Muscle of leg (tissue), 3 donors: ENCODE measurements at regions not wholly inside any gene's neighbourhood (a gene's known extent, or its start where the extent isn't known, plus 50 kb on each side); places are given as distances from the start of the nearest gene placed in this dataset.

Source experiments
- DNase-seq: peaks from one replicate; pipeline ENCODE4 v3.0.0; 2013
- H3K27ac ChIP-seq: one replicate; pipeline ENCODE4 v1.5.1; 2013; ENCODE audit warnings: mild to moderate bottlenecking, low read length, control low read depth
- H3K27me3 ChIP-seq: one replicate; pipeline ENCODE4 v1.6.1; 2013; ENCODE audit warnings: low read length; ENCODE audit not compliant: control insufficient read depth, insufficient read depth
- H3K36me3 ChIP-seq: one replicate; pipeline ENCODE4 v1.6.1; 2013; ENCODE audit warnings: low read length; ENCODE audit not compliant: control insufficient read depth, insufficient read depth
- H3K4me1 ChIP-seq: one replicate; pipeline ENCODE4 v1.6.1; 2013; ENCODE audit warnings: low read length; ENCODE audit not compliant: control insufficient read depth, insufficient read depth
- H3K4me3 ChIP-seq: one replicate; pipeline ENCODE4 v1.5.1; 2013; ENCODE audit warnings: low read length, control low read depth
- H3K9me3 ChIP-seq: replicated peaks from 2 replicates; pipeline ENCODE4 v1.6.1; 2013; ENCODE audit warnings: low read depth, low read length; ENCODE audit not compliant: control insufficient read depth
- whole genome bisulfite sequencing: methylation state at CpG from one replicate; pipeline ENCODE4 v1.1.5; 2013; ENCODE audit warnings: missing lambda C conversion rate; ENCODE audit not compliant: insufficient coverage; 5-methylcytosine and 5-hydroxymethylcytosine counted together

GRCh38 chr12:126601184-126602170 is 1536.2 kb downstream of the AACS start:
- WGBS = 73% methylated on average over 3 of the region's 5 CpGs
- Histone ChIP-seq H3K27me3 (no peaks in the 10 kb centered on the region), H3K4me1 (no peaks in the 10 kb centered on the region), H3K9me3 (no peaks in the 10 kb centered on the region), H3K27ac (no peak overlapping the region), H3K36me3 (no peaks in the 10 kb centered on the region), H3K4me3 (no peak overlapping the region)
- no peak for DNase-seq

- H3K27me3 ChIP-seq = no peaks in the 10 kb centered on the region
- no peak overlapping the region for H3K27ac ChIP-seq
- H3K9me3 ChIP-seq = no peaks in the 10 kb centered on the region
- H3K36me3 ChIP-seq = no peaks in the 10 kb centered on the region
- H3K4me1 ChIP-seq = no peaks in the 10 kb centered on the region
- no CpG with 5 or more reads among the region's 7 CpGs for WGBS
- H3K4me3 ChIP-seq = no peak overlapping the region
- DNase-seq = no peak
These were observed 1537.4 kb downstream of the AACS start for GRCh38 chr12:126602612-126603011.

GRCh38 chr12:126607157-126607556 is 1541.9 kb downstream of the AACS start:
- no peak for DNase-seq
- Histone ChIP-seq H3K27me3 (no peaks in the 10 kb centered on the region), H3K9me3 (peaks cover 2% of the 10 kb centered on the region), H3K4me1 (no peaks in the 10 kb centered on the region), H3K4me3 (no peak overlapping the region), H3K36me3 (no peaks in the 10 kb centered on the region), H3K27ac (no peak overlapping the region)
- whole genome bisulfite sequencing = no CpG with 5 or more reads among the region's 1 CpG

- Histone ChIP-seq H3K36me3 (no peaks in the 10 kb centered on the region), H3K4me3 (no peak overlapping the region), H3K4me1 (no peaks in the 10 kb centered on the region), H3K27ac (no peak overlapping the region), H3K9me3 (peaks cover 4% of the 10 kb centered on the region), H3K27me3 (no peaks in the 10 kb centered on the region)
- WGBS = no CpG with 5 or more reads among the region's 1 CpG
- DNase-seq = no peak
These were observed 1542.6 kb downstream of the AACS start for GRCh38 chr12:126607867-126608266.

- no CpG with 5 or more reads among the region's 2 CpGs for WGBS
These were observed 1543.5 kb downstream of the AACS start for GRCh38 chr12:126608607-126609175.

GRCh38 chr12:126616441-126616840 is 1551.2 kb downstream of the AACS start:
- Histone ChIP-seq H3K9me3 (peaks cover 21% of the 10 kb centered on the region), H3K27ac (no peak overlapping the region), H3K27me3 (no peaks in the 10 kb centered on the region), H3K4me3 (no peak overlapping the region), H3K4me1 (no peaks in the 10 kb centered on the region), H3K36me3 (no peaks in the 10 kb centered on the region)
- no peak for DNase-seq
- WGBS = 91% methylated on average over 16 of the region's 16 CpGs

More at GRCh38 chr12:126608607-126609175, 1543.5 kb downstream of the AACS start:
- H3K27ac ChIP-seq = no peak overlapping the region
- peaks cover 7% of the 10 kb centered on the region for H3K9me3 ChIP-seq
- H3K36me3 ChIP-seq = no peaks in the 10 kb centered on the region
- H3K4me1 ChIP-seq = no peaks in the 10 kb centered on the region
- no peak overlapping the region for H3K4me3 ChIP-seq
- peak; percentile 7 for DNase-seq
- H3K27me3 ChIP-seq = no peaks in the 10 kb centered on the region

GRCh38 chr12:126617312-126617711 is 1552.1 kb downstream of the AACS start:
- WGBS = 90% methylated on average over 4 of the region's 5 CpGs
- peaks cover 21% of the 10 kb centered on the region for H3K9me3 ChIP-seq
- H3K27me3 ChIP-seq = no peaks in the 10 kb centered on the region
- no peak for DNase-seq
- H3K27ac ChIP-seq = no peak overlapping the region
- H3K4me3 ChIP-seq = no peak overlapping the region
- no peaks in the 10 kb centered on the region for H3K36me3 ChIP-seq
- no peaks in the 10 kb centered on the region for H3K4me1 ChIP-seq

- Histone ChIP-seq H3K27me3 (no peaks in the 10 kb centered on the region), H3K4me3 (no peak overlapping the region), H3K9me3 (no peaks in the 10 kb centered on the region), H3K27ac (no peak overlapping the region), H3K36me3 (no peaks in the 10 kb centered on the region), H3K4me1 (no peaks in the 10 kb centered on the region)
- no CpG with 5 or more reads among the region's 4 CpGs for WGBS
- DNase-seq = no peak
These were observed 1562.4 kb downstream of the AACS start for GRCh38 chr12:126627596-126627995.

GRCh38 chr12:126636821-126637220 is 1571.6 kb downstream of the AACS start:
- WGBS = 67% methylated on average over 3 of the region's 4 CpGs
- Histone ChIP-seq H3K4me3 (no peak overlapping the region), H3K27ac (no peak overlapping the region), H3K4me1 (no peaks in the 10 kb centered on the region), H3K27me3 (no peaks in the 10 kb centered on the region), H3K36me3 (no peaks in the 10 kb centered on the region), H3K9me3 (peaks cover 3% of the 10 kb centered on the region)
- no peak for DNase-seq

- Histone ChIP-seq H3K4me3 (no peak overlapping the region), H3K27ac (no peak overlapping the region), H3K4me1 (no peaks in the 10 kb centered on the region), H3K9me3 (peaks cover 3% of the 10 kb centered on the region), H3K36me3 (no peaks in the 10 kb centered on the region), H3K27me3 (no peaks in the 10 kb centered on the region)
- WGBS = no CpG with 5 or more reads among the region's 2 CpGs
- DNase-seq = no peak
These were observed 1579.2 kb downstream of the AACS start for GRCh38 chr12:126644236-126645020.
